NCI-H2196 treated with DMSO at 0.1 percent for 48 hours (cell line): ENCODE measurements at regions not wholly inside any gene's neighbourhood (a gene's known extent, or its start where the extent isn't known, plus 50 kb on each side); places are given as distances from the start of the nearest gene placed in this dataset.

Experiments used
- DNase-seq: peaks from one replicate; lab custom pipeline; 2025; ENCODE audit not compliant: unreplicated experiment; lab: John Stamatoyannopoulos, UW

- DNase-seq: no peak
These were observed 318.2 kb upstream of the POU3F2 start for GRCh38 chr6:98516206-98516605.

GRCh38 chr6:98516866-98517265, 317.5 kb upstream of the POU3F2 start:
- no peak for DNase-seq

GRCh38 chr6:98525860-98526259, 308.5 kb upstream of the POU3F2 start:
- DNase-seq: no peak

- DNase-seq: no peak
These were observed 307.9 kb upstream of the POU3F2 start for GRCh38 chr6:98526465-98526864.

GRCh38 chr6:98529364-98529763, 305.0 kb upstream of the POU3F2 start:
- DNase-seq: no peak

GRCh38 chr6:98530732-98531131, 303.6 kb upstream of the POU3F2 start:
- DNase-seq: no peak

- no peak for DNase-seq
These were observed 302.4 kb upstream of the POU3F2 start for GRCh38 chr6:98532004-98532403.

GRCh38 chr6:98539741-98540140, 294.6 kb upstream of the POU3F2 start:
- no peak for DNase-seq

GRCh38 chr6:98546376-98546775, 288.0 kb upstream of the POU3F2 start:
- DNase-seq: no peak

GRCh38 chr6:98547151-98547550, 287.2 kb upstream of the POU3F2 start:
- DNase-seq: no peak

GRCh38 chr6:98547634-98548033, 286.7 kb upstream of the POU3F2 start:
- DNase-seq: no peak

GRCh38 chr6:98548301-98548700, 286.1 kb upstream of the POU3F2 start:
- no peak for DNase-seq

GRCh38 chr6:98560418-98560817, 274.0 kb upstream of the POU3F2 start:
- no peak for DNase-seq

GRCh38 chr6:98560841-98561240, 273.5 kb upstream of the POU3F2 start:
- no peak for DNase-seq

- no peak for DNase-seq
These were observed 268.2 kb upstream of the POU3F2 start for GRCh38 chr6:98566126-98566525.

GRCh38 chr6:98572579-98572978, 261.8 kb upstream of the POU3F2 start:
- no peak for DNase-seq

- no peak for DNase-seq
These were observed 259.4 kb upstream of the POU3F2 start for GRCh38 chr6:98574984-98575383.

GRCh38 chr6:98576791-98577190, 257.6 kb upstream of the POU3F2 start:
- no peak for DNase-seq

- DNase-seq: no peak
These were observed 256.4 kb upstream of the POU3F2 start for GRCh38 chr6:98578016-98578415.

GRCh38 chr6:98579079-98579478, 255.3 kb upstream of the POU3F2 start:
- no peak for DNase-seq

- no peak for DNase-seq
These were observed 254.4 kb upstream of the POU3F2 start for GRCh38 chr6:98579941-98580340.

GRCh38 chr6:98581705-98582104, 252.7 kb upstream of the POU3F2 start:
- no peak for DNase-seq

- no peak for DNase-seq
These were observed 250.9 kb upstream of the POU3F2 start for GRCh38 chr6:98583506-98583905.

- no peak for DNase-seq
These were observed 248.2 kb upstream of the POU3F2 start for GRCh38 chr6:98586163-98586562.
